ENCODE measurements at regions not wholly inside any gene's neighbourhood (a gene's known extent, or its start where the extent isn't known, plus 50 kb on each side); places are given as distances from the start of the nearest gene placed in this dataset.

- TF ChIP-seq JUND (IDR thresholded peaks at IDR 0.05; ENCODE audit: low read depth): no peak
- in situ Hi-C loops (cut with HindIII; ENCODE audit: low pct_unique_long_range_greater_than_20kb, low sequenced_read_pairs): no loop called here
- DNase-seq (ENCODE audit: low read depth in 1 of 2, low spot score in 1 of 2): no peak
Observed at GRCh38 chr14:56888274-56888673, 78.0 kb upstream of the OTX2 start.

GRCh38 chr14:56887216-56887615 is 76.9 kb upstream of the OTX2 start:
- no peak for TF ChIP-seq JUND (IDR thresholded peaks at IDR 0.05; ENCODE audit: low read depth)
- DNase-seq (ENCODE audit: low read depth in 1 of 2, low spot score in 1 of 2): no peak
- in situ Hi-C loops (cut with HindIII; ENCODE audit: low pct_unique_long_range_greater_than_20kb, low sequenced_read_pairs): no loop called here

DNA sequence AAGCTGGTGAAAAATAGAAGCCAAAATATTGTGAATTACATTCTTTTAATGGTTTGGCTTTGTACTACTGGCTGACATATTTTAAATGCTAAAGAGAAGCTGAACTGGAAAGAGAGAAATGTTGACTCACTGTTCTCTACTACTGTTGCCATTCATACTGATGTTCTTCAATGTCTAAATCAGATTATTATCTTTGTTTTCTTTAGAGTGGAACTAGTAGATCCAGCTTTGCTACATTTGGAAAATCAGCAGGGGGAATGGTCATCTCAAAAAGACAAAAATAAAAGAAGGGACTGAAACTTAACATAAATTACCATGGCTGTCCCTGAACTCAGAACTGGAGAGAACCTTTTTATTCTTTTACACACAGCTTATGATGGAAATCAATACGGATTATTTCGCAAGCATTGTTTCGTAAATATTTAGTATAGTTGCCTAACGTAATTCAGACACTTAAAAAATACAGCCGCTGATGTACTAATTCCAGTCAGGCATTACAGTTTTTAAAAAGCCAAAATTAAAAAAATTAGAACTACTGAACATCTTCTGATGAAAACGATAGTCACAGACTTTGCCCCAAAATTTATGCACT is 76.3 kb upstream of the OTX2 start:
- in situ Hi-C loops (cut with HindIII; ENCODE audit: low pct_unique_long_range_greater_than_20kb, low sequenced_read_pairs): no loop called here
- peak in 1 of 2 experiments; percentile 39 for DNase-seq (ENCODE audit: low read depth in 1 of 2, low spot score in 1 of 2)
- no peak for TF ChIP-seq JUND (IDR thresholded peaks at IDR 0.05; ENCODE audit: low read depth)

- TF ChIP-seq JUND (IDR thresholded peaks at IDR 0.05; ENCODE audit: low read depth): no peak
- in situ Hi-C loops (cut with HindIII; ENCODE audit: low pct_unique_long_range_greater_than_20kb, low sequenced_read_pairs): no loop called here
- DNase-seq (ENCODE audit: low read depth in 1 of 2, low spot score in 1 of 2): no peak
Observed at GRCh38 chr14:56885825-56886224, 75.5 kb upstream of the OTX2 start.

DNA sequence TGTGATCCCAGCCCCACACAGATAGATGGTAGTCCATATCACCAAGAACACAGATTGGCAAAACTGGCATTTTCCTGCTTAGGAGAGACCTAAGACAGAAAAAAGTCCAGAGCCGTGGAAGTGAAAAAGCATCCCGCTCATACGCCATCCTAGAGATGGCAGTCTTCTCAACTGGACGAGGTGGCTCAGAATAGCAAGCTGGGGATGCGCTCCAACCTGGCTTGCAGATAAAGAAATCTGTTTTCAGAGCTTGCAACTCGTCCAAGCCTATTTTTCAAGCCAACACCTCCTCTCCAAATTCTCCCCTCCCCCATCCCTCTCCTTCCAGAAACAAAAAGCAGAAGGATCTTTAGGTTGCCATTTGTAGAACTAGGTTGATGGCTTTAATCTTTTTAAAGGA is 74.3 kb upstream of the OTX2 start:
- no peak for DNase-seq (ENCODE audit: low read depth in 1 of 2, low spot score in 1 of 2)
- in situ Hi-C loops (cut with HindIII; ENCODE audit: low pct_unique_long_range_greater_than_20kb, low sequenced_read_pairs): no loop called here
- no peak for TF ChIP-seq JUND (IDR thresholded peaks at IDR 0.05; ENCODE audit: low read depth)

GRCh38 chr14:56881181-56881580 is 70.9 kb upstream of the OTX2 start:
- no peak for DNase-seq (ENCODE audit: low read depth in 1 of 2, low spot score in 1 of 2)
- in situ Hi-C loops (cut with HindIII; ENCODE audit: low pct_unique_long_range_greater_than_20kb, low sequenced_read_pairs): no loop called here
- no peak for TF ChIP-seq JUND (IDR thresholded peaks at IDR 0.05; ENCODE audit: low read depth)

DNA sequence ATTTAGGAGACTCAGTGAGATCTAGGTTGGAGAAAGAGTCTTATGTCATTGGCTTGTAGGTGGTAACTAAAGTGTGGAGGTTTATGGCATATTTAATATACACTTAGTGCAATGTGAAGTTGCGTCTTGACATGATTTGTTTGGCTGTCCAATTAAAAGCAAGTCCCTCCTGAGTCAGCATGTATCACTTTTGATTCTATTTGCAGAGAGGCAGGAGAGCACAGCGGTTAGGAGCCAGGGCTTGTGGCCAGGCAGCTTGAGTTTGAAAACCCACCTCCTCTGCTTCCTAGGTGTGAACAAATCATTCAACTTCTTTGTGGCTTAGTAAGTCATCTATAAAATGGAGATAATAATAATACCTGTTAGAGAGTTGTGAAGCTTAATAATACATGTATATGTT is 68.5 kb upstream of the OTX2 start:
- in situ Hi-C loops (cut with HindIII; ENCODE audit: low pct_unique_long_range_greater_than_20kb, low sequenced_read_pairs): no loop called here
- no peak for DNase-seq (ENCODE audit: low read depth in 1 of 2, low spot score in 1 of 2)
- no peak for TF ChIP-seq JUND (IDR thresholded peaks at IDR 0.05; ENCODE audit: low read depth)

DNA sequence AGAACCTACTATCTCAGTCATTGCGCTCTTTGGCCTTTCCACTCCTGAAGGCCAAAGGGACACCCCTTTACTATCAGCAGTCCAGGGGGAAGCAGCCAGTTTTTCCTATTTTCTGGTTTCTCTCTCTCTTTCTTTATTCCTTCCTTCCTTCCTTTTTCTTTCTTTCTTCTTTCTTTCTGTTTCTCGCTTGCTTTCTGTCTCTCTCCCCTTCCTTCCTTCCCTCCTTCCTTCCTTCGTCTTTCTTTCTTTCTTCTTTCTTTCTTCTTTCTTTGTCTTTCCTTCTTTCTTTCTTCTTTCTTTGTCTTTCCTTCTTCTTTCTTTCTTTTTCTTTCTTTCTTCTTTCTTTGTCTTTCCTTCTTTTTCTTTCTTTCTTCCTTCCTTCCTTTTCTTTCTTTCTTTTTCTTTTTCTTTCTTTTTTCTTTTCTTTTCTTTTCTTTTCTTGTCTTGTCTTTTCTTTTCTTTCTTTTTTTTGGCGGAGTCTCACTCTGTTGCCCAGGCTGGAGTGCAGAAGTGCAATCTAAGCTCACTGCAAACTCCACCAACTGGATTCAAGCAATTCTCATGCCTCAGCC is 64.9 kb upstream of the OTX2 start:
- in situ Hi-C loops (cut with HindIII; ENCODE audit: low pct_unique_long_range_greater_than_20kb, low sequenced_read_pairs): no loop called here
- TF ChIP-seq JUND (IDR thresholded peaks at IDR 0.05; ENCODE audit: low read depth): no peak
- no peak for DNase-seq (ENCODE audit: low read depth in 1 of 2, low spot score in 1 of 2)

GRCh38 chr14:56874375-56874774 is 64.1 kb upstream of the OTX2 start:
- peak in 1 of 2 experiments; percentile 62 for DNase-seq (ENCODE audit: low read depth in 1 of 2, low spot score in 1 of 2)
- no peak for TF ChIP-seq JUND (IDR thresholded peaks at IDR 0.05; ENCODE audit: low read depth)
- in situ Hi-C loops (cut with HindIII; ENCODE audit: low pct_unique_long_range_greater_than_20kb, low sequenced_read_pairs): no loop called here

DNA sequence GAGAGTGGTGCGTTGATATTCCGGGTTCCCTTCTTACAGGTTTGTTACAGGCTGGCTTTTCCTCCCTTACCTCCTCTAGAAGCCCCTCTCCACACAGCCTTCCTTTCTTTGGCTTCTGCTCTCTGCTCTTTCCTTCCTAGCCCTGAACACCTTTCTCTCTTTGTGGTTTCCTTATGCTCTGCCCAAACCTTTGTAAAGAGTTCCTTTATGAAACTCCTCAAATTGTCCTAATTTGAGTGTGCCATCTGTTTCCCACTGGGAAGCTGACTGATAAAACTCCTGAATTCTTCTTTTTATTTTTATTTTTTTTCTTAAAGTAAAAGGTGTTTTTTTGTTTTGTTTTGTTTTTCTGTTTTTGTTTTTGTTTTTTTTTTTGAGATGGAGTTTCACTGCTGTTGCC is 60.1 kb upstream of the OTX2 start:
- TF ChIP-seq JUND (IDR thresholded peaks at IDR 0.05; ENCODE audit: low read depth): no peak
- in situ Hi-C loops (cut with HindIII; ENCODE audit: low pct_unique_long_range_greater_than_20kb, low sequenced_read_pairs): no loop called here
- DNase-seq (ENCODE audit: low read depth in 1 of 2, low spot score in 1 of 2): no peak

DNA sequence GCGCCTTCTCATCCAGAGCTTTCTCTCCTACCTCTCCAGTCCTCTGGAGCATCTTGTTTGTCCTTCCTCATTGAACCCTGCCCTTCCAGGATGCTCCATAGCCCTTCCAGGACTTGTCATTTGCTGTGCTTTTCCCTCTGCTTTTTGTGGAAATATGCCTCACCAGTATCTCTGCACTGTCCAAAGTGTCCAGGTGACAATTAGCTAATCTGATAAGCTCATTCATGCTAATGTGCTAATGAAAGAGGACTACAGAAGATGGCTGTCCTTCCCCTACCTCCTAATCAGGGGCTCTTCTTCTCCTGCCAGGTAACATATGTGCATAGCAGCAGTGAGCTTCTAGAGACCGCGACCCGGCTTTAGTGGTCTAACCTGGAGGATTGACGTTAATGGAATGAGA is 58.4 kb upstream of the OTX2 start:
- no peak for TF ChIP-seq JUND (IDR thresholded peaks at IDR 0.05; ENCODE audit: low read depth)
- in situ Hi-C loops (cut with HindIII; ENCODE audit: low pct_unique_long_range_greater_than_20kb, low sequenced_read_pairs): no loop called here
- no peak for DNase-seq (ENCODE audit: low read depth in 1 of 2, low spot score in 1 of 2)

DNA sequence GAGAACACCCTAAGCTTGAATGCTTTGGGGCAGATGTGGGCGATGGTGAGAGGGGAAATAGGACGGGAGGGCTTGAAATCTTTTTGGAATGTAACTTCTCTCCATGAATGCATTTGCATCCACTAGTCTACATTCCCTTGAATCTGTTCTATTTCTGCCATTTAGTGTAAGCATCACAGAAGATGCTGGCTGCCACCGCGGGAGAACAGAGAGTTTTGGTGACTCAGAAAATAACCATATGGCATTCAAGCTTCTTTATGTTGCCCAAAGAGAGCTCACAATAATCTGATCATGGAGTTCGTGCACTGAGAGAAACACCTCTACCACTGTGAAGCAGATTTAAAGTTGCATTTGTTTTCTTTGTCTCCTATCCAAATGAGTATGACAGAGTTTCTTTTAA is 52.6 kb upstream of the OTX2 start:
- DNase-seq (ENCODE audit: low read depth in 1 of 2, low spot score in 1 of 2): no peak
- no peak for TF ChIP-seq JUND (IDR thresholded peaks at IDR 0.05; ENCODE audit: low read depth)
- in situ Hi-C loops (cut with HindIII; ENCODE audit: low pct_unique_long_range_greater_than_20kb, low sequenced_read_pairs): no loop called here

GRCh38 chr14:56860441-56860840 is 50.2 kb upstream of the OTX2 start:
- in situ Hi-C loops (cut with HindIII; ENCODE audit: low pct_unique_long_range_greater_than_20kb, low sequenced_read_pairs): no loop called here
- no peak for TF ChIP-seq JUND (IDR thresholded peaks at IDR 0.05; ENCODE audit: low read depth)
- no peak for DNase-seq (ENCODE audit: low read depth in 1 of 2, low spot score in 1 of 2)
